HepG2 (cell line): ENCODE measurements at regions not wholly inside any gene's neighbourhood (a gene's known extent, or its start where the extent isn't known, plus 50 kb on each side); places are given as distances from the start of the nearest gene placed in this dataset.

Experiments
- ATAD3A ChIP-seq: sonication (generic); formaldehyde crosslinking; IDR thresholded peaks from 2 replicates; pipeline ENCODE4 v1.4.0; 2020; ENCODE audit warnings: missing genetic modification reagents
- CEBPB ChIP-seq: IDR thresholded peaks from 2 replicates; pipeline ENCODE4 v1.6.1; 2011; ENCODE audit warnings: low read depth, low read length, improper control_type of control experiment, borderline replicate concordance
- KDM1A ChIP-seq: IDR thresholded peaks from 2 replicates; pipeline ENCODE4 v1.6.1; 2016; ENCODE audit warnings: missing compliant biosample characterization
- MYC ChIP-seq: sonication (generic); formaldehyde crosslinking; IDR thresholded peaks from 2 replicates; pipeline ENCODE4 v1.9.0; 2021; ENCODE audit warnings: missing genetic modification reagents, borderline replicate concordance
- NFE2L2 ChIP-seq: fragments of 150-350 bp; IDR thresholded peaks from 2 replicates; pipeline ENCODE4 v1.6.1; 2014; ENCODE audit warnings: low read length
- PHF5A ChIP-seq: IDR thresholded peaks from one replicate; pipeline ENCODE4 v1.6.1; 2018; ENCODE audit warnings: low read depth, missing genetic modification reagents; ENCODE audit not compliant: unreplicated experiment
- ZNF629 ChIP-seq: sonication (generic); formaldehyde crosslinking; conservative IDR thresholded peaks from 2 replicates; pipeline ENCODE4 v1.5.0; 2020; ENCODE audit warnings: missing genetic modification reagents
- ZNF768 ChIP-seq: sonication (generic); formaldehyde crosslinking; IDR thresholded peaks from 2 replicates; pipeline ENCODE4 v1.4.0; 2020; ENCODE audit warnings: missing genetic modification reagents
- TF ChIP-seq, protein P1 (sequence below): sonication (generic); formaldehyde crosslinking; IDR thresholded peaks from 2 replicates; pipeline ENCODE4 v1.5.0; 2020; ENCODE audit warnings: mild to moderate bottlenecking, missing genetic modification reagents, borderline replicate concordance
- TF ChIP-seq, protein P2 (sequence below): sonication (generic); formaldehyde crosslinking; IDR thresholded peaks from 2 replicates; pipeline ENCODE4 v1.5.0; 2020; ENCODE audit warnings: mild to moderate bottlenecking, missing genetic modification reagents
- TF ChIP-seq, protein P3 (sequence below): IDR thresholded peaks from 2 replicates; pipeline ENCODE4 v1.4.0; 2020; ENCODE audit warnings: mild to moderate bottlenecking, missing genetic modification reagents

DNA sequence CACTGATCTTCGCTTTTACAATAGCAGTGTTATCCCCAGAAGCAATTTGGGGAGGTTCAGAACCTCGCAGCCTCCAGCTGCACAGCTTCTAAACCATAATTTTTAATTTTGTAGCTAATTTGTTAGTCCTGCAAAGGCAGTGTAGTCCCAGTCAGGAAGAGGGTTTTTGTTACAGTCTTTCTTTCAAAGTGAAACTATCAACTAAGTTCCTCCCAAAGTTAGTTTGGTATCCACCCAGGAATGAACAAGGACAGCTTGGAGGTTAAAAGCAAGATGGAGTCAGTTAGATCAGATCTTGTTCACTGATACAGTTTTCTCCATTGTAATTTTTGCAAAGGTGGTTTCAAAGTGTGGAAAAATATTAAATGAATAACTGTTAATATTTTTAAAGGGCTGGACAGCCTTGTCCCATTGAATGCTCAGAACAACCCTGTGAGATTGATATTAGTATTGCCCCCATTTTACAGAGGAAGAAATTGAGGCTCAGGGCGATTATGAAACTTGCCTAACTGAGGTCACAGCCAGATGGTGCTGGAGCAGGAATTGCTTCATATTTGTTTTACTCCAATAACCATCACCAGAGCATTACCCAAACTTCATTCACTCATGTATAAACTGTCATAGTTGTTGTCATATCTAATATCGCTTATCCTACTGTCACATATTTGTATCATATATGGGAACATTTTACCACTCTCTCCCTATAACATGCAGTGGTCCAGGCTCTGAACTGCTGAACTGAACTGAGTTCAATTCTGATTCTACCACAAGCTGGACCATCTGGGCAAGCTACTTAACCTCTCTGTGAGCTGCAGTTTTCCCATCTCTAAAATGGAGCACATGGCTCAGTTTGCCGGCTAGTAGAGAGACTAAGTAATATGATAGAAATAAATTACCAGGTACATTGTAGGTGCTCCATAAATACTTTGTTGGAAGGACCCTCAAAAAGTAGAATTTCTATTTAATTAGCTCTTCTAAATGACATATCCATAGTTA lies 213.8 kb downstream of the BCAS1 start (continued):
- TF ChIP-seq, protein P1, sequence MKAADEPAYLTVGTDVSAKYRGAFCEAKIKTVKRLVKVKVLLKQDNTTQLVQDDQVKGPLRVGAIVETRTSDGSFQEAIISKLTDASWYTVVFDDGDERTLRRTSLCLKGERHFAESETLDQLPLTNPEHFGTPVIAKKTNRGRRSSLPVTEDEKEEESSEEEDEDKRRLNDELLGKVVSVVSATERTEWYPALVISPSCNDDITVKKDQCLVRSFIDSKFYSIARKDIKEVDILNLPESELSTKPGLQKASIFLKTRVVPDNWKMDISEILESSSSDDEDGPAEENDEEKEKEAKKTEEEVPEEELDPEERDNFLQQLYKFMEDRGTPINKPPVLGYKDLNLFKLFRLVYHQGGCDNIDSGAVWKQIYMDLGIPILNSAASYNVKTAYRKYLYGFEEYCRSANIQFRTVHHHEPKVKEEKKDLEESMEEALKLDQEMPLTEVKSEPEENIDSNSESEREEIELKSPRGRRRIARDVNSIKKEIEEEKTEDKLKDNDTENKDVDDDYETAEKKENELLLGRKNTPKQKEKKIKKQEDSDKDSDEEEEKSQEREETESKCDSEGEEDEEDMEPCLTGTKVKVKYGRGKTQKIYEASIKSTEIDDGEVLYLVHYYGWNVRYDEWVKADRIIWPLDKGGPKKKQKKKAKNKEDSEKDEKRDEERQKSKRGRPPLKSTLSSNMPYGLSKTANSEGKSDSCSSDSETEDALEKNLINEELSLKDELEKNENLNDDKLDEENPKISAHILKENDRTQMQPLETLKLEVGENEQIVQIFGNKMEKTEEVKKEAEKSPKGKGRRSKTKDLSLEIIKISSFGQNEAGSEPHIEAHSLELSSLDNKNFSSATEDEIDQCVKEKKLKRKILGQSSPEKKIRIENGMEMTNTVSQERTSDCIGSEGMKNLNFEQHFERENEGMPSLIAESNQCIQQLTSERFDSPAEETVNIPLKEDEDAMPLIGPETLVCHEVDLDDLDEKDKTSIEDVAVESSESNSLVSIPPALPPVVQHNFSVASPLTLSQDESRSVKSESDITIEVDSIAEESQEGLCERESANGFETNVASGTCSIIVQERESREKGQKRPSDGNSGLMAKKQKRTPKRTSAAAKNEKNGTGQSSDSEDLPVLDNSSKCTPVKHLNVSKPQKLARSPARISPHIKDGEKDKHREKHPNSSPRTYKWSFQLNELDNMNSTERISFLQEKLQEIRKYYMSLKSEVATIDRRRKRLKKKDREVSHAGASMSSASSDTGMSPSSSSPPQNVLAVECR, result no peak
- no peak for TF ChIP-seq NFE2L2
- peak; percentile 63; the same call in 1 of the 2 replicates for TF ChIP-seq ZNF768
- TF ChIP-seq, protein P2, sequence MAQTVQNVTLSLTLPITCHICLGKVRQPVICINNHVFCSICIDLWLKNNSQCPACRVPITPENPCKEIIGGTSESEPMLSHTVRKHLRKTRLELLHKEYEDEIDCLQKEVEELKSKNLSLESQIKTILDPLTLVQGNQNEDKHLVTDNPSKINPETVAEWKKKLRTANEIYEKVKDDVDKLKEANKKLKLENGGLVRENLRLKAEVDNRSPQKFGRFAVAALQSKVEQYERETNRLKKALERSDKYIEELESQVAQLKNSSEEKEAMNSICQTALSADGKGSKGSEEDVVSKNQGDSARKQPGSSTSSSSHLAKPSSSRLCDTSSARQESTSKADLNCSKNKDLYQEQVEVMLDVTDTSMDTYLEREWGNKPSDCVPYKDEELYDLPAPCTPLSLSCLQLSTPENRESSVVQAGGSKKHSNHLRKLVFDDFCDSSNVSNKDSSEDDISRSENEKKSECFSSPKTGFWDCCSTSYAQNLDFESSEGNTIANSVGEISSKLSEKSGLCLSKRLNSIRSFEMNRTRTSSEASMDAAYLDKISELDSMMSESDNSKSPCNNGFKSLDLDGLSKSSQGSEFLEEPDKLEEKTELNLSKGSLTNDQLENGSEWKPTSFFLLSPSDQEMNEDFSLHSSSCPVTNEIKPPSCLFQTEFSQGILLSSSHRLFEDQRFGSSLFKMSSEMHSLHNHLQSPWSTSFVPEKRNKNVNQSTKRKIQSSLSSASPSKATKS (CRISPR knock-in tag), result no peak
- TF ChIP-seq PHF5A (CRISPR knock-in tag), result no peak
- TF ChIP-seq, protein P3, sequence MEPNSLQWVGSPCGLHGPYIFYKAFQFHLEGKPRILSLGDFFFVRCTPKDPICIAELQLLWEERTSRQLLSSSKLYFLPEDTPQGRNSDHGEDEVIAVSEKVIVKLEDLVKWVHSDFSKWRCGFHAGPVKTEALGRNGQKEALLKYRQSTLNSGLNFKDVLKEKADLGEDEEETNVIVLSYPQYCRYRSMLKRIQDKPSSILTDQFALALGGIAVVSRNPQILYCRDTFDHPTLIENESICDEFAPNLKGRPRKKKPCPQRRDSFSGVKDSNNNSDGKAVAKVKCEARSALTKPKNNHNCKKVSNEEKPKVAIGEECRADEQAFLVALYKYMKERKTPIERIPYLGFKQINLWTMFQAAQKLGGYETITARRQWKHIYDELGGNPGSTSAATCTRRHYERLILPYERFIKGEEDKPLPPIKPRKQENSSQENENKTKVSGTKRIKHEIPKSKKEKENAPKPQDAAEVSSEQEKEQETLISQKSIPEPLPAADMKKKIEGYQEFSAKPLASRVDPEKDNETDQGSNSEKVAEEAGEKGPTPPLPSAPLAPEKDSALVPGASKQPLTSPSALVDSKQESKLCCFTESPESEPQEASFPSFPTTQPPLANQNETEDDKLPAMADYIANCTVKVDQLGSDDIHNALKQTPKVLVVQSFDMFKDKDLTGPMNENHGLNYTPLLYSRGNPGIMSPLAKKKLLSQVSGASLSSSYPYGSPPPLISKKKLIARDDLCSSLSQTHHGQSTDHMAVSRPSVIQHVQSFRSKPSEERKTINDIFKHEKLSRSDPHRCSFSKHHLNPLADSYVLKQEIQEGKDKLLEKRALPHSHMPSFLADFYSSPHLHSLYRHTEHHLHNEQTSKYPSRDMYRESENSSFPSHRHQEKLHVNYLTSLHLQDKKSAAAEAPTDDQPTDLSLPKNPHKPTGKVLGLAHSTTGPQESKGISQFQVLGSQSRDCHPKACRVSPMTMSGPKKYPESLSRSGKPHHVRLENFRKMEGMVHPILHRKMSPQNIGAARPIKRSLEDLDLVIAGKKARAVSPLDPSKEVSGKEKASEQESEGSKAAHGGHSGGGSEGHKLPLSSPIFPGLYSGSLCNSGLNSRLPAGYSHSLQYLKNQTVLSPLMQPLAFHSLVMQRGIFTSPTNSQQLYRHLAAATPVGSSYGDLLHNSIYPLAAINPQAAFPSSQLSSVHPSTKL (CRISPR knock-in tag), result no peak
- peak; percentile 52; the same call in 1 of the 2 replicates for TF ChIP-seq CEBPB
- TF ChIP-seq MYC (CRISPR knock-in tag), result no peak
- peak; percentile 91 for TF ChIP-seq ZNF629 (CRISPR knock-in tag)
- TF ChIP-seq ATAD3A (CRISPR knock-in tag), result no peak
- 0 out of 2 replicates have a peak, but pooled peaks have one; percentile 14 for TF ChIP-seq KDM1A (CRISPR knock-in tag)
